ENCODE measurements at regions not wholly inside any gene's neighbourhood (a gene's known extent, or its start where the extent isn't known, plus 50 kb on each side); places are given as distances from the start of the nearest gene placed in this dataset.

DNA sequence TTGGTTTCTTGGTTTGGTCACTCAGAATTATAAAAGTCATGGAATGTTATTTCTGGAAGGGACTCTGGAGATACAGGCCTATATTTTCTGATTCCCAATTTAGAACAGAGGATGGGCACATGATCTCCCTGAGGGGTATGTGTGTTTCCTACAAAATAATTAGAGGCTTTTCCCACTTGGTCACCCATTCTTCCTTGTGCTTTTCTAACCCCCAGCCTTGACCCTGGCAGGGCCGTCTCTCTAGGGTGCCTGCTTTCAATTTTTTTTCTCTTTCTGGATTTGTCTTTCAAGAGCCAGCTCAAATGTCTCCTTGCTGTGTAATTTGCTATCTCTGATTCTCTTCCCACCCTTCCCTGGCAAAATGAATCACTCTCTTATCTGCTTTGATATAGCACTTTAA lies 131.9 kb downstream of the HLX start:
- TF ChIP-seq EZH2 (IDR thresholded peaks at IDR 0.05; ENCODE audit: low read length, unreplicated experiment) (no peak), EZH2phosphoT487 (IDR thresholded peaks at IDR 0.05; ENCODE audit: borderline replicate concordance, low read length) (no peak)

All from PC-3 (cell line).